Spleen (tissue), 7 donors: ENCODE measurements at regions not wholly inside any gene's neighbourhood (a gene's known extent, or its start where the extent isn't known, plus 50 kb on each side); places are given as distances from the start of the nearest gene placed in this dataset.

Experiments
- CTCF ChIP-seq, 11 experiments: fragments of 200-600 bp in 7 of 11; fragments of 450-650 bp in 4 of 11; sonication (generic) in 4 of 11; IDR thresholded peaks in 8 of 11; conservative IDR thresholded peaks in 3 of 11; 1 replicate in 7 of 11; 2 replicates in 4 of 11; pipeline versions ENCODE4 v1.4.0 to v1.8.0; 2016 to 2021; ENCODE audit warnings: antibody characterized with exemption in 11 of 11, inconsistent platforms in 4 of 11, mild to moderate bottlenecking in 1 of 11
- POLR2A ChIP-seq, 3 donors: fragments of 450-650 bp; IDR thresholded peaks; one replicate each; pipeline ENCODE4 v1.5.1; 2017; ENCODE audit warnings: antibody characterized with exemption in 3 of 3, mild to moderate bottlenecking in 1 of 3
- POLR2AphosphoS5 ChIP-seq, 3 donors: sonication (generic); formaldehyde crosslinking; IDR thresholded peaks; one replicate each; pipeline ENCODE4 v1.5.1; 2017; ENCODE audit warnings: antibody characterized with exemption in 3 of 3
- donor health status: DM: no; HTN: no; CAD: no; lungs with moderate emphysema.
- donor health status: DM: no; HTN: no; CAD: no.
- donor health status: DM: no; HTN: no; CAD: no.

GRCh38 chr11:113549611-113550578 lies 74.7 kb upstream of the DRD2 start:
- TF ChIP-seq CTCF (IDR thresholded peaks at IDR 0.05 in 8 of 11, conservative IDR thresholded peaks at IDR 0.05 in 3 of 11) = no peak
- no peak for TF ChIP-seq POLR2AphosphoS5 (IDR thresholded peaks at IDR 0.05)
- TF ChIP-seq POLR2A (IDR thresholded peaks at IDR 0.05) = no peak
